H7 (cell line): ENCODE measurements at regions not wholly inside any gene's neighbourhood (a gene's known extent, or its start where the extent isn't known, plus 50 kb on each side); places are given as distances from the start of the nearest gene placed in this dataset.
A peak's percentile ranks its signal among the peaks of the same experiment; 100 is the strongest.
"Not testable (repeated sequence)": the region's sequence is repeated elsewhere in the genome, so short reads cannot be mapped to it uniquely, and the experiment has no call there.

Experiments
- DNase-seq: peaks from one replicate; pipeline ENCODE4 v3.0.0; 2012
- H3K27me3 ChIP-seq: 2 replicates; pipeline ENCODE4 v1.6.0; 2011; ENCODE audit warnings: mild to moderate bottlenecking, low read length; ENCODE audit not compliant: control insufficient read depth, insufficient read depth
- H3K36me3 ChIP-seq: replicated peaks from 2 replicates; pipeline ENCODE4 v1.5.1; 2011; ENCODE audit warnings: low read length; ENCODE audit not compliant: control insufficient read depth, insufficient read depth
- H3K4me3 ChIP-seq: 2 replicates; pipeline ENCODE4 v1.5.1; 2011; ENCODE audit warnings: low read depth, mild to moderate bottlenecking, control low read depth, low read length, moderate library complexity; ENCODE audit not compliant: insufficient read depth

DNA sequence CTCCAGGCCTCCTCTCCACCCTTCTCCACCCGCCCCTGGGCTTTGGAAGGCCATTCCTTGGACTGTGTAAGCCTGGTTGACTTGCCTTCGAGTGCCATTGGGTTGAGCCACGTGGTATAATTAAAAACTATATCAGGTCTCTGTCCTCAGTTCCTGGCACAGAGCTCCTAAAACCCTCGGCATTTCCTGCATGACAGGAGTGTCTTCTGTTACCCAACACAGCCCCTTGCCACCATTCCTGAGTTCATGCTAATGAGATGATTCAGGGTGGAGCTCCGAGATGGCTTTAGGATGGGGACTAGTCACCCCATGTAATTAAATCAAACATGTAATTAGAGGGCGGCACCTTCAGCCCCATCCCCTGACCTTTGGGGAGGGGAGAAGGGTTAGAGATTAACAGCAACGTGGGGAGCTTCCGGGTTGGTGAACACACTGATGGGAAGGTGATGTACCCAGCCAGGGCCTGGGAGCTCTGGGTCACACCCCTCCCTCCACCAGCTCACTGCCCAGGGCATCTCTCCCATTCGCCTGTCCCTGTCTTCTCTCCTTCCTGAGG lies 256.4 kb downstream of the FAM43A start:
- Histone ChIP-seq H3K27me3 (no peaks in the 10 kb centered on the region), H3K36me3 (no peaks in the 10 kb centered on the region), H3K4me3 (no peak overlapping the region)
- no peak for DNase-seq

DNA sequence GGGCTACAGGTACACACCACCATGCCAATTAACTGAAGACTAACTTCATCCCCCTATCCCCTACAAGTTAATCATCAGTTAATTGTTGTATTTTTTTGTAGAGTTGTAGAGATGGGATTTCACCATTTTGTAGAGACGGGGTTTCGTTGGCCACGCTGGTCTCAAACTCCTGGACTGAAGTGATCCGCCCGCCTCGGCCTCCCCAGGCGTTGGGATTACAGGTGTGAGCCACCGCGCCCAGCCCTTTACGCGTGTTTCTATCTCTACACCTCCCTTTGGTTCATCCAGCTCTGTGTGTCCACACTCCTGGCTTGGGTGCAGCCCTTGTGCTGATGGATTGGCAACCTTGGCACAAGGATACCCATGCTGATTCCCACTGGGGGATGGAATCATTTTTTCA lies 258.8 kb downstream of the FAM43A start:
- H3K36me3 ChIP-seq = no peaks in the 10 kb centered on the region
- no peak overlapping the region for H3K4me3 ChIP-seq
- no peak for DNase-seq
- no peaks in the 10 kb centered on the region for H3K27me3 ChIP-seq

DNA sequence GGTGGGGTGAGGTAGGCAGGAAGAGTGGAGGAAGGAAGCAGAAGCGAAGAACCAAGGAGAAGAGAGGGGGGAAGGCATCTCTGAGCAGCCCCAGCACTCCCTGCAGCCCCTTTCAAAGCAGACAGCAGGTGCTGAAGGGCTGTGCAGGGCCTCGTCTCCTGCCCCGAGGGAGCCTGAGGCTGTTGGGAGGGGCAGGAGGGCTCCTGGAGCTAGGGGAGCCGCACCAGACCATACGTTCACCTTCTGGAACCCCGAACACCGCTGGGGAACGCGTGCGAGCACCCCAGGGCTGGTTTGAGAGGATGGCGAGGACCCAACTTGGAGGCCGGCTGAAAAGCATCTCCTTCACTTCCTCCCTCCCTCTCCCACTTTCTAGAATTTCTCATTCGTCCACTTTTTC lies 259.8 kb downstream of the FAM43A start:
- H3K36me3 ChIP-seq = no peaks in the 10 kb centered on the region
- no peaks in the 10 kb centered on the region for H3K27me3 ChIP-seq
- no peak overlapping the region for H3K4me3 ChIP-seq
- peak; percentile 60 for DNase-seq

GRCh38 chr3:194946091-194946490 lies 260.4 kb downstream of the FAM43A start:
- H3K36me3 ChIP-seq = no peaks in the 10 kb centered on the region

GRCh38 chr3:194949592-194949991 lies 263.9 kb downstream of the FAM43A start:
- DNase-seq = no peak
- Histone ChIP-seq H3K27me3 (no peaks in the 10 kb centered on the region), H3K4me3 (no peak overlapping the region), H3K36me3 (no peaks in the 10 kb centered on the region)

More at GRCh38 chr3:194946091-194946490, 260.4 kb downstream of the FAM43A start:
- no peaks in the 10 kb centered on the region for H3K27me3 ChIP-seq
- DNase-seq = peak; percentile 13
- no peak overlapping the region for H3K4me3 ChIP-seq

GRCh38 chr3:194950906-194951628 lies 265.4 kb downstream of the FAM43A start:
- H3K36me3 ChIP-seq = no peaks in the 10 kb centered on the region
- no peaks in the 10 kb centered on the region for H3K27me3 ChIP-seq
- DNase-seq = no peak
- no peak overlapping the region for H3K4me3 ChIP-seq

DNA sequence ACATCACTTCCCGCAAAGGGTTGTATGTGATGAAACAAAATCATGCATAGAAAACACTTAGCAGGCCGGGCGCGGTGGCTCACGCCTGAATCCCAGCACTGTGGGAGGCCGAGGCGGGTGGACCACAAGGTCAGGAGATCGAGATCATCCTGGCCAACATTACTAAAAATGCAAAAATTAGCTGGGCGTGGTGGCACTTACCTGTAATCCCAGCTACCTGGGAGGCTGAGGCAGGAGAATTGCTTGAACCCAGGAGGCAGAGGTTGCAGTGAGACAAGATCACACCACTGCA lies 265.9 kb downstream of the FAM43A start:
- H3K36me3 ChIP-seq, H3K27me3 ChIP-seq, DNase-seq, H3K4me3 ChIP-seq: not testable (repeated sequence)

GRCh38 chr3:194951931-194952582 lies 266.4 kb downstream of the FAM43A start:
- Histone ChIP-seq H3K36me3 (no peaks in the 10 kb centered on the region), H3K27me3 (no peaks in the 10 kb centered on the region)
- DNase-seq = no peak

DNA sequence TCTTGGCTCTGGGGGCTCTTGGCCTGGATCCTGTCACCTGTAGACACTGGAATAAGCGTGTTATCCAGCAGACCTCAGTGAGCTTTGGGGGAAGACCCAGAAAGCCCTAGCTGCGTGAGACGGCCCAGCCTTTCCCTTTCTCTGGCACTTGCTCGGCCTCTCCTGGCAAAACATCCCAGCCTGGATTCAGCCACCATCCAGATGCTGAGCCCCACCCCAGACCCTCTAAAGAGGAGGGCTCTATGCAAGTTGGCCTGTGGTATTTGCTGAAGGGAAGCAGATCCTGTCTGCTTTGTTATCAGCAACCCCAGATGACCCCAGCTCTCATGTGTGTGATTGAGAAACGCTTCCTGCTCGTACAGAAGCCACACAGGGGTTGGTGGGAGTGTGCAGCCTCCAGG lies 267.2 kb downstream of the FAM43A start:
- no peak for DNase-seq
- no peak overlapping the region for H3K4me3 ChIP-seq
- no peaks in the 10 kb centered on the region for H3K27me3 ChIP-seq
- no peaks in the 10 kb centered on the region for H3K36me3 ChIP-seq

More at GRCh38 chr3:194951931-194952582, 266.4 kb downstream of the FAM43A start:
- H3K4me3 ChIP-seq = no peak overlapping the region

DNA sequence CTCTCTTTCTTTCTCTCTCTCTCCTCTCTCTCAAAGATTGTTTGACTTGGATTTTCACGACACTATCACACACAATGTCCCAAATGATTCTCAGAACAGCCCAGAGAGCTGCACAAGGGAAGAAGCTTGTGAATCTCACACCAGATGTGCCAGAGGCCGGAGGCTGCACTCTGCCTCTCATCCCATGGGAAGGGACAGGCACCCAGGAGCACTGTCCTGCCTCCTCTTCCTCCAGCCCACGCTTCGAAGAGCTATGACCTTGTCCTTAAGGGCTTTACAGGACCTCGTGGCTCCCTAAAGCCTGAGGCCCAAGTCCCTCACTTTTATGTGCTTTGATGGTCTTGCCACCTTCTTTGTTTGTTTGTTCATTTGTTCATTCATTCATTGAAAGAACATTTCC lies 267.6 kb downstream of the FAM43A start:
- DNase-seq = no peak
- Histone ChIP-seq H3K27me3 (no peaks in the 10 kb centered on the region), H3K36me3 (no peaks in the 10 kb centered on the region), H3K4me3 (no peak overlapping the region)

GRCh38 chr3:194955546-194955945 lies 269.9 kb downstream of the FAM43A start:
- Histone ChIP-seq H3K36me3 (no peaks in the 10 kb centered on the region), H3K4me3 (no peak overlapping the region), H3K27me3 (no peaks in the 10 kb centered on the region)
- DNase-seq = no peak

DNA sequence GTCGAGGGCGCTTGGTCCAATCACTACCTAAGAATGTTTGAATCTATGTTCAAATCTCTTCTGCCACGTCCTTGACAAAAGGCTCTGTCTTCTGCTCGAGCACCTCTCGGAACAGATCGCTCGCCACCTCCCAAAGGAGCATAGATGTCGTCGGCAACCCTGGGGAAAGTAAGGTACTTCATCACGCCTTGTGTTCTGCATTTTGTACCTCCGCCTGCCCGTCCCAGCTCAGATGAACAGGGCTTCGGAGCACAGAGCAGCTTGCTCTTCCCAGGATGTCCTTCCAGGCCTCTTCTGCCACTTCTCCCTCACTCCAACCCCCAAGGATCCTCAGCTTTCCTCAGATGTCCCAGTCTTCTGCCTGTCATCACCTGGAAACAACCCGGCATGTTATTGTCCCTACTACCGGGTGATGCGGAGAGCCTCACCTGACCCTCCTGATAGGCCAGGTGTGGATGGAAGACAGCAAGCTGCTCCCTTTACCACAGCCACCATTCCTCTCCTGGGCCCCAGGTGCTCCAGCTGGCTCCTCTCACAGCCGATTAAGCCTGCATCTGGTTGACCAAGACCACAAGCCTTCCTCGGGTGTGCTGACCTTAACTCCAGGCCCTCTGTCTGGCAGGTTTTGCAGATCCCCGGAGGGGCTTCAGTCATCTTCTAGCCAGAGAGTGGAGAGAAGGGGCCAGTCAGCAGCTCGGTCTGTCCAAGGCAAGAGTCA lies 270.5 kb downstream of the FAM43A start:
- Histone ChIP-seq H3K36me3 (no peaks in the 10 kb centered on the region), H3K4me3 (no peak overlapping the region), H3K27me3 (no peaks in the 10 kb centered on the region)
- no peak for DNase-seq

- H3K27me3 ChIP-seq = no peaks in the 10 kb centered on the region
- H3K36me3 ChIP-seq = no peaks in the 10 kb centered on the region
- DNase-seq = no peak
- H3K4me3 ChIP-seq = no peak overlapping the region
Measured at GRCh38 chr3:194956697-194957396, 271.2 kb downstream of the FAM43A start.

GRCh38 chr3:194957743-194958240 lies 272.1 kb downstream of the FAM43A start:
- Histone ChIP-seq H3K36me3 (no peaks in the 10 kb centered on the region), H3K4me3 (no peak overlapping the region), H3K27me3 (no peaks in the 10 kb centered on the region)
- no peak for DNase-seq
